ENCODE measurements at regions not wholly inside any gene's neighbourhood (a gene's known extent, or its start where the extent isn't known, plus 50 kb on each side); places are given as distances from the start of the nearest gene placed in this dataset.

GRCh38 chr16:66295761-66296546, 70.5 kb upstream of the CDH5 start:
- no peak overlapping the region for H3K4me3 ChIP-seq (replicated peaks; ENCODE audit: low read depth, low read length)
- no peak for DNase-seq (ENCODE audit: low read depth)
- no peak for TF ChIP-seq CTCF (IDR thresholded peaks at IDR 0.05; ENCODE audit: low read length, missing control alignments)

GRCh38 chr16:66295213-66295612, 71.3 kb upstream of the CDH5 start:
- no peak overlapping the region for H3K4me3 ChIP-seq (replicated peaks; ENCODE audit: low read depth, low read length)
- TF ChIP-seq CTCF (IDR thresholded peaks at IDR 0.05; ENCODE audit: low read length, missing control alignments): no peak
- DNase-seq (ENCODE audit: low read depth): no peak

- H3K4me3 ChIP-seq (replicated peaks; ENCODE audit: low read depth, low read length): no peak overlapping the region
- no peak for DNase-seq (ENCODE audit: low read depth)
- no peak for TF ChIP-seq CTCF (IDR thresholded peaks at IDR 0.05; ENCODE audit: low read length, missing control alignments)
Observed at GRCh38 chr16:66294507-66294906, 72.0 kb upstream of the CDH5 start.

GRCh38 chr16:66293932-66294331, 72.6 kb upstream of the CDH5 start:
- H3K4me3 ChIP-seq (replicated peaks; ENCODE audit: low read depth, low read length): no peak overlapping the region
- DNase-seq (ENCODE audit: low read depth): no peak
- TF ChIP-seq CTCF (IDR thresholded peaks at IDR 0.05; ENCODE audit: low read length, missing control alignments): no peak

- DNase-seq (ENCODE audit: low read depth): no peak
- TF ChIP-seq CTCF (IDR thresholded peaks at IDR 0.05; ENCODE audit: low read length, missing control alignments): no peak
- H3K4me3 ChIP-seq (replicated peaks; ENCODE audit: low read depth, low read length): no peak overlapping the region
Observed at GRCh38 chr16:66293207-66293735, 73.2 kb upstream of the CDH5 start.

GRCh38 chr16:66292241-66292935, 74.1 kb upstream of the CDH5 start:
- DNase-seq (ENCODE audit: low read depth): no peak
- TF ChIP-seq CTCF (IDR thresholded peaks at IDR 0.05; ENCODE audit: low read length, missing control alignments): no peak
- no peak overlapping the region for H3K4me3 ChIP-seq (replicated peaks; ENCODE audit: low read depth, low read length)
